K562 (cell line): ENCODE measurements at regions not wholly inside any gene's neighbourhood (a gene's known extent, or its start where the extent isn't known, plus 50 kb on each side); places are given as distances from the start of the nearest gene placed in this dataset.
A peak's percentile ranks its signal among the peaks of the same experiment; 100 is the strongest.

Source experiments
- ATAC-seq: fragments of 200-7000 bp; cut with Tn5 transposase; 3 replicates; pipeline ENCODE4 v1.9.1; 2020; ENCODE audit warnings: moderate library complexity
- BruUV-seq: library from RNA; stranded (reverse); fragments of 400-500 nt; replicated peaks from 2 replicates; lab custom pipeline; 2021; lab: Mats Ljungman, UMichigan
- CTCF ChIA-PET: fragments of 300-600 bp; formaldehyde crosslinking; extraction: SDS; loops from one replicate; lab custom pipeline; 2021; ENCODE audit warnings: low intra/inter-chr PET ratio; lab: Yijun Ruan, JAX
- POLR2A ChIA-PET: fragments of 300-600, 350-650 bp; sonication (Branson Sonifier 250); formaldehyde crosslinking; extraction: SDS; loops from one replicate; lab custom pipeline; 2021; ENCODE audit warnings: antibody characterized with exemption, inconsistent platforms; lab: Yijun Ruan, JAX
- DNase-seq, 4 experiments: peaks; one replicate each; pipeline versions ENCODE4 v3.0.0 to v3.0.0-alpha.2; 2011 to 2018; ENCODE audit warnings: low spot score in 3 of 4, mixed read lengths in 3 of 4; ENCODE audit errors: extremely low read depth in 1 of 4
- FAIRE-seq: peaks from 2 replicates; lab custom pipeline; 2011; peaks lifted over from hg19 to GRCh38; lab: Jason Lieb, UNC
- H2AFZ ChIP-seq: 2 replicates; pipeline ENCODE4 v1.6.0; 2011; ENCODE audit warnings: low read depth, low read length, control low read depth, inconsistent platforms
- H3K27ac ChIP-seq: fragments of 200-600 bp; 3 replicates; pipeline ENCODE4 v1.8.0; 2011; ENCODE audit warnings: low read depth, mild to moderate bottlenecking, control low read depth, inconsistent platforms, low read length, moderate library complexity, mixed read lengths; ENCODE audit errors: extremely low read depth
- H3K27me3 ChIP-seq, 2 experiments: fragments of 300-600 bp in 1 of 2; 2 replicates in 1 of 2; 3 replicates in 1 of 2; pipeline versions ENCODE4 v1.6.0 to v1.8.0; 2011; ENCODE audit warnings: inconsistent platforms in 2 of 2, low read length in 2 of 2, mild to moderate bottlenecking in 1 of 2, mixed read lengths in 1 of 2, moderate library complexity in 1 of 2; ENCODE audit not compliant: control insufficient read depth in 2 of 2, insufficient read depth in 2 of 2
- H3K36me3 ChIP-seq: fragments of 300-600 bp; 3 replicates; pipeline ENCODE4 v1.8.0; 2011; ENCODE audit warnings: mild to moderate bottlenecking, low read length, inconsistent platforms; ENCODE audit not compliant: control insufficient read depth, insufficient read depth
- H3K4me1 ChIP-seq, 2 experiments: fragments of 200-600 bp in 1 of 2; replicated peaks in 1 of 2; 2 replicates in 1 of 2; 3 replicates in 1 of 2; pipeline versions ENCODE4 v1.5.1 to v1.8.0; 2011; ENCODE audit warnings: inconsistent platforms in 2 of 2, low read length in 2 of 2, mild to moderate bottlenecking in 1 of 2, mixed read lengths in 1 of 2, moderate library complexity in 1 of 2; ENCODE audit not compliant: control insufficient read depth in 2 of 2, insufficient read depth in 2 of 2
- H3K4me2 ChIP-seq: 2 replicates; pipeline ENCODE4 v1.6.1; 2011; ENCODE audit warnings: low read length, control low read depth, inconsistent platforms, mixed read lengths; ENCODE audit not compliant: insufficient read depth
- H3K4me3 ChIP-seq: fragments of 200-600 bp; sonication (generic), shearing (Covaris generic); 2 replicates; pipeline ENCODE4 v1.5.1; 2016; ENCODE audit warnings: control low read depth, inconsistent platforms
- H3K79me2 ChIP-seq: fragments of 200-600 bp; 3 replicates; pipeline ENCODE4 v1.8.0; 2011; ENCODE audit warnings: low read length, inconsistent platforms; ENCODE audit not compliant: control insufficient read depth, insufficient read depth
- H3K9ac ChIP-seq, 2 experiments: 2 replicates each; pipeline versions ENCODE4 v1.6.0 to v1.6.1; 2011; ENCODE audit warnings: low read depth in 2 of 2, low read length in 2 of 2, control low read depth in 1 of 2, inconsistent platforms in 1 of 2, mild to moderate bottlenecking in 1 of 2, mixed read lengths in 1 of 2; ENCODE audit not compliant: insufficient read depth in 1 of 2
- H3K9me1 ChIP-seq: one replicate; pipeline ENCODE4 v1.6.0; 2011; ENCODE audit warnings: inconsistent platforms, mild to moderate bottlenecking, low read length, moderate library complexity; ENCODE audit not compliant: control insufficient read depth, insufficient read depth
- H3K9me3 ChIP-seq: replicated peaks from 2 replicates; pipeline ENCODE4 v1.5.1; 2011; ENCODE audit warnings: low read depth, low read length, inconsistent platforms; ENCODE audit not compliant: control insufficient read depth, insufficient read depth
- H4K20me1 ChIP-seq: replicated peaks from 2 replicates; pipeline ENCODE4 v1.6.1; 2011; ENCODE audit warnings: low read length, inconsistent platforms, mixed read lengths; ENCODE audit not compliant: control insufficient read depth, insufficient read depth
- ATF3 ChIP-seq, 2 experiments: fragments of 450-650 bp in 1 of 2; sonication (generic) in 1 of 2; formaldehyde crosslinking in 1 of 2; IDR thresholded peaks in 1 of 2; conservative IDR thresholded peaks in 1 of 2; 2 replicates each; pipeline versions ENCODE4 v1.6.1 to v1.8.1; 2016 to 2023; ENCODE audit warnings: mild to moderate bottlenecking in 2 of 2, moderate library complexity in 2 of 2, inconsistent platforms in 1 of 2, missing genetic modification reagents in 1 of 2
- CBFB ChIP-seq: sonication (generic); formaldehyde crosslinking; IDR thresholded peaks from 2 replicates; pipeline ENCODE4 v1.4.0; 2020; ENCODE audit warnings: mild to moderate bottlenecking, missing genetic modification reagents
- NCOR1 ChIP-seq: fragments of 450-650 bp; IDR thresholded peaks from 2 replicates; pipeline ENCODE4 v1.6.1; 2016; ENCODE audit warnings: mild to moderate bottlenecking, moderate library complexity
- TEAD4 ChIP-seq, 2 experiments: sonication (generic) in 1 of 2; formaldehyde crosslinking in 1 of 2; IDR thresholded peaks; 2 replicates each; pipeline versions ENCODE4 v1.6.1 to v1.8.0; 2012 to 2022; ENCODE audit warnings: borderline replicate concordance in 1 of 2, inconsistent platforms in 1 of 2, low read length in 1 of 2, mild to moderate bottlenecking in 1 of 2, missing genetic modification reagents in 1 of 2
- ZNF146 ChIP-seq: IDR thresholded peaks from one replicate; pipeline ENCODE4 v1.6.1; 2018; ENCODE audit warnings: missing compliant biosample characterization; ENCODE audit not compliant: unreplicated experiment
- WGBS: fragments of 100-300 bp; shearing (Covaris generic); methylation state at CpG from one replicate; pipeline ENCODE4 v1.1.6; 2016; ENCODE audit warnings: low coverage, mixed read lengths; ENCODE audit not compliant: insufficient coverage; ENCODE audit errors: missing lambda C conversion rate; 5-methylcytosine and 5-hydroxymethylcytosine counted together
- in situ Hi-C: fragments of 300-500 bp; cut with MboI; formaldehyde crosslinking; loops from 4 replicates; pipeline ENCODE4 v1.15.0; 2018; ENCODE audit warnings: inconsistent platforms, mixed read lengths
- intact Hi-C: fragments of 100-400 bp; cut with micrococcal nuclease; formaldehyde crosslinking; loops from 2 replicates; pipeline ENCODE4 v1.14.2; 2022
- TF ChIP-seq, protein P1 (sequence below): sonication (generic); formaldehyde crosslinking; IDR thresholded peaks from 2 replicates; pipeline ENCODE4 v1.8.1; 2023; ENCODE audit warnings: mild to moderate bottlenecking, missing genetic modification reagents

- TF ChIP-seq CBFB: no peak
These were observed 275.3 kb downstream of the CMPK2 start (continued) for GRCh38 chr2:6590442-6590841.

GRCh38 chr2:6602471-6602870 is 263.2 kb downstream of the CMPK2 start:
- intact Hi-C loops (no loop called here), in situ Hi-C loops (no loop called here)
- TF ChIP-seq, protein P1, sequence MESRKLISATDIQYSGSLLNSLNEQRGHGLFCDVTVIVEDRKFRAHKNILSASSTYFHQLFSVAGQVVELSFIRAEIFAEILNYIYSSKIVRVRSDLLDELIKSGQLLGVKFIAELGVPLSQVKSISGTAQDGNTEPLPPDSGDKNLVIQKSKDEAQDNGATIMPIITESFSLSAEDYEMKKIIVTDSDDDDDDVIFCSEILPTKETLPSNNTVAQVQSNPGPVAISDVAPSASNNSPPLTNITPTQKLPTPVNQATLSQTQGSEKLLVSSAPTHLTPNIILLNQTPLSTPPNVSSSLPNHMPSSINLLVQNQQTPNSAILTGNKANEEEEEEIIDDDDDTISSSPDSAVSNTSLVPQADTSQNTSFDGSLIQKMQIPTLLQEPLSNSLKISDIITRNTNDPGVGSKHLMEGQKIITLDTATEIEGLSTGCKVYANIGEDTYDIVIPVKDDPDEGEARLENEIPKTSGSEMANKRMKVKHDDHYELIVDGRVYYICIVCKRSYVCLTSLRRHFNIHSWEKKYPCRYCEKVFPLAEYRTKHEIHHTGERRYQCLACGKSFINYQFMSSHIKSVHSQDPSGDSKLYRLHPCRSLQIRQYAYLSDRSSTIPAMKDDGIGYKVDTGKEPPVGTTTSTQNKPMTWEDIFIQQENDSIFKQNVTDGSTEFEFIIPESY (CRISPR knock-in tag): no peak
- TF ChIP-seq ZNF146 (CRISPR knock-in tag) (no peak), ATF3 (IDR thresholded peaks at IDR 0.05) (0 out of 2 replicates have a peak, but pooled peaks have one; percentile 13), ATF3 (CRISPR knock-in tag; conservative IDR thresholded peaks at IDR 0.05) (no peak), TEAD4 (IDR thresholded peaks at IDR 0.05; ENCODE audit: low read length) (no peak), TEAD4 (CRISPR knock-in tag; IDR thresholded peaks at IDR 0.05; ENCODE audit: borderline replicate concordance) (no peak), NCOR1 (no peak)
- FAIRE-seq (no peak), DNase-seq (no peak), ATAC-seq (no peak)
- H3K27ac ChIP-seq: no peak overlapping the region
- H3K9ac ChIP-seq: no peak overlapping the region
- POLR2A ChIA-PET: no interaction called here
- BruUV-seq: no TSS peak
- H3K9me3 ChIP-seq: no peaks in the 10 kb centered on the region; the same call in 1 of the 2 replicates
- H3K4me1 ChIP-seq: no peaks in the 10 kb centered on the region
- H2AFZ ChIP-seq: no peak overlapping the region
- H3K36me3 ChIP-seq: no peaks in the 10 kb centered on the region
- no peaks in the 10 kb centered on the region for H4K20me1 ChIP-seq
- H3K27me3 ChIP-seq: no peaks in the 10 kb centered on the region
- H3K9me1 ChIP-seq: no peaks in the 10 kb centered on the region
- H3K4me2 ChIP-seq: no peak overlapping the region
- CTCF ChIA-PET: no interaction called here
- H3K4me3 ChIP-seq: no peak overlapping the region
- no peaks in the 10 kb centered on the region for H3K79me2 ChIP-seq
- 0% methylated on average over 4 of the region's 4 CpGs for WGBS
